Panc1 (cell line): ENCODE measurements at regions not wholly inside any gene's neighbourhood (a gene's known extent, or its start where the extent isn't known, plus 50 kb on each side); places are given as distances from the start of the nearest gene placed in this dataset.

Source experiments
- ATAC-seq: fragments of 200-7000 bp; cut with Tn5 transposase; 2 replicates; pipeline ENCODE4 v1.9.1; 2020; ENCODE audit warnings: mild to moderate bottlenecking, moderate library complexity
- BruUV-seq: library from RNA; stranded (reverse); fragments of 400-500 nt; replicated peaks from 2 replicates; lab custom pipeline; 2021; lab: Mats Ljungman, UMichigan
- CTCF ChIA-PET: fragments of 300-600 bp; sonication (Branson Sonifier 250); formaldehyde crosslinking; loops from one replicate; lab custom pipeline; 2022; ENCODE audit warnings: antibody characterized with exemption; lab: Charles Lee
- POLR2A ChIA-PET: fragments of 300-600 bp; sonication (Branson Sonifier 250); formaldehyde crosslinking; loops from one replicate; lab custom pipeline; 2022; ENCODE audit warnings: antibody characterized with exemption; lab: Charles Lee
- DNase-seq: peaks from one replicate; pipeline ENCODE4 v3.0.0-alpha.2; 2010; ENCODE audit warnings: low read depth, low spot score
- H3K27ac ChIP-seq: 2 replicates; pipeline ENCODE4 v1.5.1; 2011; ENCODE audit warnings: mild to moderate bottlenecking, low read length, inconsistent platforms
- H3K27me3 ChIP-seq: fragments of 200-500 bp; sonication (Bioruptor generic); 2 replicates; pipeline ENCODE4 v1.6.0; 2014; ENCODE audit warnings: low read length, inconsistent platforms; ENCODE audit not compliant: control insufficient read depth, insufficient read depth
- H3K36me3 ChIP-seq: fragments of 200-500 bp; sonication (Bioruptor generic); 2 replicates; pipeline ENCODE4 v1.5.1; 2014; ENCODE audit warnings: inconsistent platforms, mild to moderate bottlenecking, low read length, moderate library complexity; ENCODE audit not compliant: control insufficient read depth, insufficient read depth
- H3K4me1 ChIP-seq: 2 replicates; pipeline ENCODE4 v1.5.1; 2011; ENCODE audit warnings: inconsistent platforms, mild to moderate bottlenecking, low read length, moderate library complexity; ENCODE audit not compliant: control insufficient read depth, insufficient read depth
- H3K4me3 ChIP-seq, 2 experiments: 2 replicates each; pipeline ENCODE4 v1.5.1; 2011 to 2012; ENCODE audit warnings: low read depth in 2 of 2, low read length in 2 of 2, mild to moderate bottlenecking in 2 of 2, inconsistent platforms in 1 of 2, moderate library complexity in 1 of 2
- H3K9me3 ChIP-seq: fragments of 200-500 bp; sonication (Bioruptor generic); 2 replicates; pipeline ENCODE4 v1.5.1; 2014; ENCODE audit warnings: low read depth, mild to moderate bottlenecking, inconsistent platforms, low read length, moderate library complexity; ENCODE audit not compliant: control insufficient read depth, insufficient read depth
- POLR2AphosphoS5 ChIP-seq: IDR thresholded peaks from 2 replicates; pipeline ENCODE4 v1.6.1; 2012; ENCODE audit warnings: mild to moderate bottlenecking, low read depth, low read length, moderate library complexity
- SIN3A ChIP-seq: IDR thresholded peaks from 2 replicates; pipeline ENCODE4 v1.6.1; 2012; ENCODE audit warnings: low read depth, mild to moderate bottlenecking, low read length, moderate library complexity, borderline replicate concordance; ENCODE audit not compliant: insufficient read depth
- TCF7L2 ChIP-seq: IDR thresholded peaks from 2 replicates; pipeline ENCODE4 v1.6.1; 2011; ENCODE audit warnings: mild to moderate bottlenecking, low read depth, low read length, inconsistent platforms
- in situ Hi-C: cut with HindIII; loops from 2 replicates; pipeline ENCODE4 v1.10.0; 2016; ENCODE audit warnings: low sequenced_read_pairs, low pct_unique_long_range_greater_than_20kb
- intact Hi-C: fragments of 100-400 bp; cut with micrococcal nuclease; formaldehyde crosslinking; loops from one replicate; pipeline ENCODE4 v1.10.0; 2022; ENCODE audit not compliant: unreplicated experiment
- TF ChIP-seq, protein P1 (sequence below), 2 experiments: IDR thresholded peaks; 2 replicates each; pipeline ENCODE4 v1.6.1; 2011 to 2012; ENCODE audit warnings: low read depth in 2 of 2, control low read depth in 1 of 2, low read length in 1 of 2, mild to moderate bottlenecking in 1 of 2, moderate library complexity in 1 of 2; ENCODE audit not compliant: insufficient read depth in 1 of 2
- TF ChIP-seq, protein P2 (sequence below): fragments of 450-650 bp; IDR thresholded peaks from 2 replicates; pipeline ENCODE4 v1.5.1; 2017; ENCODE audit warnings: mild to moderate bottlenecking

DNA sequence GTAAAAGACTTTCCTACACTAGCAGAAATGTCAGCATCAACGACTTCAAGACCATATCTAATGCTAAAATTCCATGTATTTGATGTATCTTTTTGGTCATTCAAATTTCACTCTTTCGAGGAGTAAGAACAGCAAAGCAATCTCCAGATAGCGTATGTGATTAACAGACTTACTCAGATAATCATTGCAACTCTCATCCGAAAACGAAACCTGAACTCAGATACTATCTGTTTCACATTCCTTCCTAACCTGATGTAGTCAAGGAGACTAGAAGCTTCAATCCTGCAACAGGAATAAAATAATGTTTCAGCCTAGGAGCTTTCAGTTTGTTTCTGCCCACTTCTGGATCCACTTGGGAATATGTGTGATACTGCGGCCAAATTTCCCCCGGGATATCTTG is 286.3 kb downstream of the NUAK1 start:
- no peak overlapping the region for H3K4me3 ChIP-seq
- no peaks in the 10 kb centered on the region for H3K4me1 ChIP-seq
- in situ Hi-C loops: no loop called here
- BruUV-seq: no TSS peak
- no peaks in the 10 kb centered on the region for H3K36me3 ChIP-seq
- POLR2A ChIA-PET: interaction anchor here (0.7 kb wide), 1 partner anchor 234 kb away, joined by 8 read pairs; no protein-coding TSS in a partner anchor
- no peaks in the 10 kb centered on the region for H3K27me3 ChIP-seq
- TF ChIP-seq SIN3A (no peak), TCF7L2 (no peak), POLR2AphosphoS5 (no peak)
- TF ChIP-seq, protein P1, sequence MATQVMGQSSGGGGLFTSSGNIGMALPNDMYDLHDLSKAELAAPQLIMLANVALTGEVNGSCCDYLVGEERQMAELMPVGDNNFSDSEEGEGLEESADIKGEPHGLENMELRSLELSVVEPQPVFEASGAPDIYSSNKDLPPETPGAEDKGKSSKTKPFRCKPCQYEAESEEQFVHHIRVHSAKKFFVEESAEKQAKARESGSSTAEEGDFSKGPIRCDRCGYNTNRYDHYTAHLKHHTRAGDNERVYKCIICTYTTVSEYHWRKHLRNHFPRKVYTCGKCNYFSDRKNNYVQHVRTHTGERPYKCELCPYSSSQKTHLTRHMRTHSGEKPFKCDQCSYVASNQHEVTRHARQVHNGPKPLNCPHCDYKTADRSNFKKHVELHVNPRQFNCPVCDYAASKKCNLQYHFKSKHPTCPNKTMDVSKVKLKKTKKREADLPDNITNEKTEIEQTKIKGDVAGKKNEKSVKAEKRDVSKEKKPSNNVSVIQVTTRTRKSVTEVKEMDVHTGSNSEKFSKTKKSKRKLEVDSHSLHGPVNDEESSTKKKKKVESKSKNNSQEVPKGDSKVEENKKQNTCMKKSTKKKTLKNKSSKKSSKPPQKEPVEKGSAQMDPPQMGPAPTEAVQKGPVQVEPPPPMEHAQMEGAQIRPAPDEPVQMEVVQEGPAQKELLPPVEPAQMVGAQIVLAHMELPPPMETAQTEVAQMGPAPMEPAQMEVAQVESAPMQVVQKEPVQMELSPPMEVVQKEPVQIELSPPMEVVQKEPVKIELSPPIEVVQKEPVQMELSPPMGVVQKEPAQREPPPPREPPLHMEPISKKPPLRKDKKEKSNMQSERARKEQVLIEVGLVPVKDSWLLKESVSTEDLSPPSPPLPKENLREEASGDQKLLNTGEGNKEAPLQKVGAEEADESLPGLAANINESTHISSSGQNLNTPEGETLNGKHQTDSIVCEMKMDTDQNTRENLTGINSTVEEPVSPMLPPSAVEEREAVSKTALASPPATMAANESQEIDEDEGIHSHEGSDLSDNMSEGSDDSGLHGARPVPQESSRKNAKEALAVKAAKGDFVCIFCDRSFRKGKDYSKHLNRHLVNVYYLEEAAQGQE (IDR thresholded peaks at IDR 0.05; ENCODE audit: insufficient read depth in 1 of 2, low read depth in 2 of 2, low read length in 1 of 2): no peak
- TF ChIP-seq, protein P2, sequence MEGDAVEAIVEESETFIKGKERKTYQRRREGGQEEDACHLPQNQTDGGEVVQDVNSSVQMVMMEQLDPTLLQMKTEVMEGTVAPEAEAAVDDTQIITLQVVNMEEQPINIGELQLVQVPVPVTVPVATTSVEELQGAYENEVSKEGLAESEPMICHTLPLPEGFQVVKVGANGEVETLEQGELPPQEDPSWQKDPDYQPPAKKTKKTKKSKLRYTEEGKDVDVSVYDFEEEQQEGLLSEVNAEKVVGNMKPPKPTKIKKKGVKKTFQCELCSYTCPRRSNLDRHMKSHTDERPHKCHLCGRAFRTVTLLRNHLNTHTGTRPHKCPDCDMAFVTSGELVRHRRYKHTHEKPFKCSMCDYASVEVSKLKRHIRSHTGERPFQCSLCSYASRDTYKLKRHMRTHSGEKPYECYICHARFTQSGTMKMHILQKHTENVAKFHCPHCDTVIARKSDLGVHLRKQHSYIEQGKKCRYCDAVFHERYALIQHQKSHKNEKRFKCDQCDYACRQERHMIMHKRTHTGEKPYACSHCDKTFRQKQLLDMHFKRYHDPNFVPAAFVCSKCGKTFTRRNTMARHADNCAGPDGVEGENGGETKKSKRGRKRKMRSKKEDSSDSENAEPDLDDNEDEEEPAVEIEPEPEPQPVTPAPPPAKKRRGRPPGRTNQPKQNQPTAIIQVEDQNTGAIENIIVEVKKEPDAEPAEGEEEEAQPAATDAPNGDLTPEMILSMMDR: no peak
- intact Hi-C loops: no loop called here
- no peak overlapping the region for H3K27ac ChIP-seq
- no peaks in the 10 kb centered on the region for H3K9me3 ChIP-seq
- no peak for DNase-seq
- ATAC-seq: no peak
- CTCF ChIA-PET: interaction anchor here (0.7 kb wide), 1 partner anchor 59 kb away, joined by 10 read pairs; no protein-coding TSS in a partner anchor

DNA sequence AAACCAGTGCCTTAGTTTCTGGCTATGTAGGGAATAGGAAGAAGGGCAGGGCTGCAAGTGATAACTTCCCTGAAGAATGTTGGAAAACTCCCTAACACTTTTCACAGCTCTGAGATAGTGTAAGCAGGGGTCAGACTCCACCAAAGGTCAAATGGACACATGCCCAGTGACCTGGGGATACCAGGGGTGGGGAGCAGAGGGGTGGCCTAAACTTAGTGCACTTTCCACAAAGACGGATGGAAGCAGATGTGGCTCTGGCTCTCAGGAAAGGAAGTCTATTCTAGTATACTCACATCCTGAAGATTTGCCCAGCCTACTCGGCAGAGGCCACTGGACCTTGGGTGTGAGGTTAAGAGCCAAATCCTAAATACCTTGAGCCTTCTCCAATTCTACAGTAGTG is 285.8 kb downstream of the NUAK1 start:
- in situ Hi-C loops: no loop called here
- DNase-seq: no peak
- no peaks in the 10 kb centered on the region for H3K4me1 ChIP-seq
- H3K9me3 ChIP-seq: no peaks in the 10 kb centered on the region
- CTCF ChIA-PET: no interaction called here
- no peak overlapping the region for H3K27ac ChIP-seq
- POLR2A ChIA-PET: no interaction called here
- intact Hi-C loops: no loop called here
- no TSS peak for BruUV-seq
- H3K36me3 ChIP-seq: no peaks in the 10 kb centered on the region
- ATAC-seq: no peak
- no peaks in the 10 kb centered on the region for H3K27me3 ChIP-seq
- TF ChIP-seq TCF7L2 (no peak), SIN3A (no peak), POLR2AphosphoS5 (no peak)
- TF ChIP-seq, protein P2: no peak
- TF ChIP-seq, protein P1 (IDR thresholded peaks at IDR 0.05; ENCODE audit: insufficient read depth in 1 of 2, low read depth in 2 of 2, low read length in 1 of 2): no peak
- H3K4me3 ChIP-seq: no peak overlapping the region
